DOHH2 (cell line): ENCODE measurements at regions not wholly inside any gene's neighbourhood (a gene's known extent, or its start where the extent isn't known, plus 50 kb on each side); places are given as distances from the start of the nearest gene placed in this dataset.

Source experiments
- EZH2phosphoT487 ChIP-seq: fragments of 200-600 bp; sonication (generic); IDR thresholded peaks from 2 replicates; pipeline ENCODE4 v1.6.1; 2017; ENCODE audit warnings: borderline replicate concordance, mild to moderate bottlenecking, antibody characterized with exemption, low read length, moderate library complexity, mixed read lengths
- TF ChIP-seq, protein P1 (sequence below): fragments of 200-600 bp; sonication (generic); IDR thresholded peaks from one replicate; pipeline ENCODE4 v1.5.1; 2014; ENCODE audit warnings: antibody characterized with exemption, mild to moderate bottlenecking, low read depth, low read length; ENCODE audit not compliant: poor library complexity, severe bottlenecking

DNA sequence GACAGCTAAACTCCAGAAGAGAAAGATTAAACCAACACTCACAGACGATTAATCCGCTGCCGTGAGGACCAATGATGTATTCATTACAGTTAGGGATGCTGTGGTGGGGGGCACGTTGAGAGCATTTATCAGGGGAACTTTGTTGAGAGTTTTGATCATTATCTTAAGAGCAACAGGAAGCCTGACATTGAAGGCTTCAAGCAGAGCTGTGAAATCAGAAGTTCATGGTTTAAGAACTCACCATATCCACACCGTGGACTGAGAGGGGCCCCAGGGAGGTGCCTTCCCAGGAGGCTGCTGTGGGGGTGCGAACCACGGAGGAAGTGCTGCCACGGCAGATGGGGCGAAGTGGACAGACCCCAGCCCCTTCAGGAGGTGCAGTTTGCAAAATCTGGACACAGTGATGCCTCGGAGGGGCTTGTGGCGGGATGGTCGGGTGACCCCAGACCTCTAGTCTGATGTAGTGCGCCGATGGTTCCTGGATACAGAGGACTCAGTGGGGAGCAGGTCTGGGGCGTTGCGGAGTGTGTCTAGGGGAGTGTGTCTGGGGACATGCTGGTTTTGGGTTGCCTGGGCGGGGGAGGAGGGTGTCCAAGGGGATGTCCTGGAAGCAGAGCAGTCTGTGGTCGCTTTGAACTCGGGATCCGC is 73.0 kb downstream of the DIO3 start:
- TF ChIP-seq, protein P1, sequence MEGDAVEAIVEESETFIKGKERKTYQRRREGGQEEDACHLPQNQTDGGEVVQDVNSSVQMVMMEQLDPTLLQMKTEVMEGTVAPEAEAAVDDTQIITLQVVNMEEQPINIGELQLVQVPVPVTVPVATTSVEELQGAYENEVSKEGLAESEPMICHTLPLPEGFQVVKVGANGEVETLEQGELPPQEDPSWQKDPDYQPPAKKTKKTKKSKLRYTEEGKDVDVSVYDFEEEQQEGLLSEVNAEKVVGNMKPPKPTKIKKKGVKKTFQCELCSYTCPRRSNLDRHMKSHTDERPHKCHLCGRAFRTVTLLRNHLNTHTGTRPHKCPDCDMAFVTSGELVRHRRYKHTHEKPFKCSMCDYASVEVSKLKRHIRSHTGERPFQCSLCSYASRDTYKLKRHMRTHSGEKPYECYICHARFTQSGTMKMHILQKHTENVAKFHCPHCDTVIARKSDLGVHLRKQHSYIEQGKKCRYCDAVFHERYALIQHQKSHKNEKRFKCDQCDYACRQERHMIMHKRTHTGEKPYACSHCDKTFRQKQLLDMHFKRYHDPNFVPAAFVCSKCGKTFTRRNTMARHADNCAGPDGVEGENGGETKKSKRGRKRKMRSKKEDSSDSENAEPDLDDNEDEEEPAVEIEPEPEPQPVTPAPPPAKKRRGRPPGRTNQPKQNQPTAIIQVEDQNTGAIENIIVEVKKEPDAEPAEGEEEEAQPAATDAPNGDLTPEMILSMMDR, result no peak
- TF ChIP-seq EZH2phosphoT487, result no peak
